HuH-7 (cell line): ENCODE measurements at regions not wholly inside any gene's neighbourhood (a gene's known extent, or its start where the extent isn't known, plus 50 kb on each side); places are given as distances from the start of the nearest gene placed in this dataset.
"Not testable (repeated sequence)": the region's sequence is repeated elsewhere in the genome, so short reads cannot be mapped to it uniquely, and the experiment has no call there.

Source experiments
- DNase-seq: peaks from one replicate; pipeline ENCODE4 v3.0.0; 2011; ENCODE audit warnings: low spot score

GRCh38 chr12:34406996-34407300 lies 384.7 kb downstream of the ALG10 start:
- DNase-seq = no peak

DNA sequence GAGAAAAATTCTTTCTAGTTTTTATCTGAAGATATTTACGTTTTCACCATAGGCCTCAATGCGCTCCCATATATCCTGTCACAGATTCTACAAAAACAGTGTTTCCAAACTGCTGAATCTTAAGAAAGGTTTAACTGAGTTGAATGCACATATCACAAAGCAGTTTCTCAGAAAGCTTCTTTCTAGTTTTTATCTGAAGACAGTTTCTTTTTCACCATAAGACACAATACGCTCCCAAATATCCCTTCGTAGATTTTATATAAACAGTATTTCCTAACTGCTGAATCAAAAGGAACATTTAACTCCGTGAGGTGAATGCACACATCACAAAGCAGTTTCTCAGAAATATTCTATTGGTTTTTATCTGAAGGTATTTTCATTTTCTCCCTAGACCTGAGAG lies 385.5 kb downstream of the ALG10 start:
- DNase-seq = no peak

DNA sequence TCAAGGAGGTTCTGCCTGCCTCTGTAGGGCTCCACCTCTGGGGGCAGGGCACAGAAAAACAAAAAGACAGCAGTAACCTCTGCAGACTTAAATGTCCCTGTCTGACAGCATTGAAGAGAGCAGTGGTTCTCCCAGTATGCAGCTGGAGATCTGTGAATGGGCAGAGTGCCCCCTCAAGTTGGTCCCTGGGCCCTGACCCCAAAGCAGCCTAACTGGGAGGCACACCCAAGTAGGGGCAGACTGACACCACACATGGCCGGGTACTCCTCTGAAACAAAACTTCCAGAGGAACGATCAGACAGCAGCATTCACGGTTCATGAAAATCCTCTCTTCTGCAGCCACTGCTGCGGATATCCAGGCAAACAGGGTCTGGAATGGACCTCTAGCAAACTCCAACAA lies 409.2 kb downstream of the ALG10 start:
- not testable (repeated sequence) for DNase-seq
